ENCODE measurements at regions not wholly inside any gene's neighbourhood (a gene's known extent, or its start where the extent isn't known, plus 50 kb on each side); places are given as distances from the start of the nearest gene placed in this dataset.

- Histone ChIP-seq H3K4me2 (no peak overlapping the region), H3K79me2 (replicated peaks; ENCODE audit: insufficient read depth) (no peaks in the 10 kb centered on the region), H2AFZ (no peak overlapping the region), H4K20me1 (replicated peaks; ENCODE audit: insufficient read depth) (no peaks in the 10 kb centered on the region), H3K36me3 (ENCODE audit: insufficient read depth) (peaks cover 13% of the 10 kb centered on the region), H3K27ac (ENCODE audit: low read depth) (no peak overlapping the region), H3K27me3 (ENCODE audit: insufficient read depth) (no peaks in the 10 kb centered on the region), H3K9me2 (ENCODE audit: insufficient read depth) (peaks cover 11% of the 10 kb centered on the region), H3K4me1 (ENCODE audit: insufficient read depth) (no peaks in the 10 kb centered on the region), H3F3A (replicated peaks; ENCODE audit: low read depth) (no peaks in the 10 kb centered on the region), H3K4me3 (no peak overlapping the region)
- ATAC-seq (no peak), DNase-seq (ENCODE audit: low spot score) (no peak)
- TF ChIP-seq, protein P1, sequence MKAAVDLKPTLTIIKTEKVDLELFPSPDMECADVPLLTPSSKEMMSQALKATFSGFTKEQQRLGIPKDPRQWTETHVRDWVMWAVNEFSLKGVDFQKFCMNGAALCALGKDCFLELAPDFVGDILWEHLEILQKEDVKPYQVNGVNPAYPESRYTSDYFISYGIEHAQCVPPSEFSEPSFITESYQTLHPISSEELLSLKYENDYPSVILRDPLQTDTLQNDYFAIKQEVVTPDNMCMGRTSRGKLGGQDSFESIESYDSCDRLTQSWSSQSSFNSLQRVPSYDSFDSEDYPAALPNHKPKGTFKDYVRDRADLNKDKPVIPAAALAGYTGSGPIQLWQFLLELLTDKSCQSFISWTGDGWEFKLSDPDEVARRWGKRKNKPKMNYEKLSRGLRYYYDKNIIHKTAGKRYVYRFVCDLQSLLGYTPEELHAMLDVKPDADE (IDR thresholded peaks at IDR 0.05) = no peak
- no peak for TF ChIP-seq JUNB (IDR thresholded peaks at IDR 0.05; ENCODE audit: unreplicated experiment)
- TF ChIP-seq POLR2AphosphoS5 (IDR thresholded peaks at IDR 0.05; ENCODE audit: low read depth) = no peak
- no peak for TF ChIP-seq NANOG (IDR thresholded peaks at IDR 0.05; ENCODE audit: borderline replicate concordance)
- TF ChIP-seq CREB1 (CRISPR knock-in tag; IDR thresholded peaks at IDR 0.05; ENCODE audit: low read depth) = no peak
- TF ChIP-seq ZNF462 (CRISPR knock-in tag; IDR thresholded peaks at IDR 0.05) = no peak
- TF ChIP-seq STAT1 (IDR thresholded peaks at IDR 0.05; ENCODE audit: unreplicated experiment) = no peak
- TF ChIP-seq CTCF (conservative IDR thresholded peaks at IDR 0.05; ENCODE audit: low read depth in 2 of 2) = no peak
- H3K4me3 Mint-ChIP-seq = no peak overlapping the region
- peaks cover 36% of the 10 kb centered on the region for H3K36me3 Mint-ChIP-seq (ENCODE audit: low read depth)
- H3K9me3 Mint-ChIP-seq = peaks cover 44% of the 10 kb centered on the region
- H3K27ac Mint-ChIP-seq = no peak overlapping the region; the same call in 1 of the 2 replicates
- peaks cover 2% of the 10 kb centered on the region for H3K27me3 Mint-ChIP-seq (ENCODE audit: insufficient read depth, low read depth, poor library complexity)
- peaks cover 4% of the 10 kb centered on the region; the same call in 2 of the 3 replicates for H3K4me1 Mint-ChIP-seq
These were observed 871.8 kb upstream of the CHAC2 start for GRCh38 chr2:52895726-52896340.

All from GM23338 (cell line).